Esophagus muscularis mucosa (tissue), 4 donors: ENCODE measurements at regions not wholly inside any gene's neighbourhood (a gene's known extent, or its start where the extent isn't known, plus 50 kb on each side); places are given as distances from the start of the nearest gene placed in this dataset.

Experiments used
- DNase-seq: peaks from one replicate; pipeline ENCODE4 v3.0.0-alpha.2; 2017; ENCODE audit errors: extremely low spot score
- H3K27ac ChIP-seq, 4 donors: fragments of 200-600 bp; sonication (generic); replicated peaks in 1 of 4; 1 replicate in 3 of 4; 2 replicates in 1 of 4; pipeline ENCODE4 v1.5.1; 2016 to 2019; ENCODE audit warnings: mild to moderate bottlenecking in 1 of 4
- H3K27me3 ChIP-seq, 4 donors: fragments of 200-600 bp; sonication (generic); one replicate each; pipeline versions ENCODE4 v1.5.1 to v1.6.0; 2016 to 2019
- H3K36me3 ChIP-seq, 4 donors: fragments of 200-600 bp; sonication (generic); one replicate each; pipeline ENCODE4 v1.5.1; 2016 to 2019
- H3K4me1 ChIP-seq, 4 donors: fragments of 200-600 bp; sonication (generic); one replicate each; pipeline ENCODE4 v1.5.1; 2016 to 2019
- H3K4me3 ChIP-seq, 4 donors: fragments of 200-600 bp; sonication (generic); 1 replicate in 2 of 4; 2 replicates in 2 of 4; pipeline ENCODE4 v1.5.1; 2016 to 2019; ENCODE audit warnings: mild to moderate bottlenecking in 4 of 4, moderate library complexity in 1 of 4
- H3K9me3 ChIP-seq, 4 donors: fragments of 200-600 bp; sonication (generic); 1 replicate in 3 of 4; 2 replicates in 1 of 4; pipeline ENCODE4 v1.5.1; 2016 to 2019
- EP300 ChIP-seq: sonication (generic); formaldehyde crosslinking; IDR thresholded peaks from one replicate; pipeline ENCODE4 v1.6.1; 2017; ENCODE audit warnings: antibody characterized with exemption
- POLR2A ChIP-seq: fragments of 450-650 bp; IDR thresholded peaks from one replicate; pipeline ENCODE4 v1.6.1; 2017; ENCODE audit warnings: antibody characterized with exemption, moderate library complexity, mild to moderate bottlenecking, low read depth
- POLR2AphosphoS5 ChIP-seq, 2 donors: sonication (generic); formaldehyde crosslinking; IDR thresholded peaks; one replicate each; pipeline ENCODE4 v1.6.1; 2017; ENCODE audit warnings: antibody characterized with exemption in 2 of 2
- WGBS: methylation state at CpG from one replicate; pipeline ENCODE4 v1.1.5; 2018; 5-methylcytosine and 5-hydroxymethylcytosine counted together
- intact Hi-C: fragments of 100-400 bp; cut with DNase I; formaldehyde crosslinking; loops from one replicate; pipeline ENCODE4 v1.15.1; 2023
- TF ChIP-seq, protein P1 (sequence below), 3 experiments: fragments of 200-600 bp in 2 of 3; fragments of 450-650 bp in 1 of 3; sonication (generic) in 2 of 3; IDR thresholded peaks; one replicate each; pipeline ENCODE4 v1.5.1; 2017 to 2019; ENCODE audit warnings: antibody characterized with exemption in 3 of 3, mild to moderate bottlenecking in 2 of 3, moderate library complexity in 1 of 3

DNA sequence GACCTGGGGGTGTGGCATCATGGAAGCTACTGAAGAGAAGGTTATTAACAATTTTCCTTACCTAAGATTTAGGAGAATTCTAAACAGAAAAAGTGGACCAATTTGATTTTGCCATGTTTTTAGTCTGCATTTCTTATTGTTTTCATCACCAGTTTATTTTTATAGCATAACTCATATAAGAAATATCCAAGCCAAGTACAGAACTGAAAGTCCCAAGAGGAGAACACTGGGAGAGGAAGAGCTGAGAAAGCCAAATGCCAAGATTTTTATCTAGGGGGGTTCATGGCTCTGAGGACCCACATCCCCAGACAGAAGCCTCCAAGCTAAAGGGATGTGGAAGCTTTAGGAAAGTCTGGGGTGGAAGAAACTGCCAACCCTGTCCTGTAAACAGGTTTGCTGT is 109.4 kb upstream of the DUSP10 start:
- H3K36me3 ChIP-seq = no peaks in the 10 kb centered on the region
- no peaks in the 10 kb centered on the region for H3K9me3 ChIP-seq
- no peak for DNase-seq
- H3K27ac ChIP-seq = no peak overlapping the region
- H3K27me3 ChIP-seq = no peaks in the 10 kb centered on the region
- H3K4me3 ChIP-seq = no peak overlapping the region
- intact Hi-C loops = no loop called here
- TF ChIP-seq, protein P1, sequence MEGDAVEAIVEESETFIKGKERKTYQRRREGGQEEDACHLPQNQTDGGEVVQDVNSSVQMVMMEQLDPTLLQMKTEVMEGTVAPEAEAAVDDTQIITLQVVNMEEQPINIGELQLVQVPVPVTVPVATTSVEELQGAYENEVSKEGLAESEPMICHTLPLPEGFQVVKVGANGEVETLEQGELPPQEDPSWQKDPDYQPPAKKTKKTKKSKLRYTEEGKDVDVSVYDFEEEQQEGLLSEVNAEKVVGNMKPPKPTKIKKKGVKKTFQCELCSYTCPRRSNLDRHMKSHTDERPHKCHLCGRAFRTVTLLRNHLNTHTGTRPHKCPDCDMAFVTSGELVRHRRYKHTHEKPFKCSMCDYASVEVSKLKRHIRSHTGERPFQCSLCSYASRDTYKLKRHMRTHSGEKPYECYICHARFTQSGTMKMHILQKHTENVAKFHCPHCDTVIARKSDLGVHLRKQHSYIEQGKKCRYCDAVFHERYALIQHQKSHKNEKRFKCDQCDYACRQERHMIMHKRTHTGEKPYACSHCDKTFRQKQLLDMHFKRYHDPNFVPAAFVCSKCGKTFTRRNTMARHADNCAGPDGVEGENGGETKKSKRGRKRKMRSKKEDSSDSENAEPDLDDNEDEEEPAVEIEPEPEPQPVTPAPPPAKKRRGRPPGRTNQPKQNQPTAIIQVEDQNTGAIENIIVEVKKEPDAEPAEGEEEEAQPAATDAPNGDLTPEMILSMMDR (IDR thresholded peaks at IDR 0.05) = no peak
- TF ChIP-seq POLR2AphosphoS5 (IDR thresholded peaks at IDR 0.05) (no peak), EP300 (no peak)
- peaks cover under 1 to 5% (median 3%) of the 10 kb centered on the region in 4 donors for H3K4me1 ChIP-seq

DNA sequence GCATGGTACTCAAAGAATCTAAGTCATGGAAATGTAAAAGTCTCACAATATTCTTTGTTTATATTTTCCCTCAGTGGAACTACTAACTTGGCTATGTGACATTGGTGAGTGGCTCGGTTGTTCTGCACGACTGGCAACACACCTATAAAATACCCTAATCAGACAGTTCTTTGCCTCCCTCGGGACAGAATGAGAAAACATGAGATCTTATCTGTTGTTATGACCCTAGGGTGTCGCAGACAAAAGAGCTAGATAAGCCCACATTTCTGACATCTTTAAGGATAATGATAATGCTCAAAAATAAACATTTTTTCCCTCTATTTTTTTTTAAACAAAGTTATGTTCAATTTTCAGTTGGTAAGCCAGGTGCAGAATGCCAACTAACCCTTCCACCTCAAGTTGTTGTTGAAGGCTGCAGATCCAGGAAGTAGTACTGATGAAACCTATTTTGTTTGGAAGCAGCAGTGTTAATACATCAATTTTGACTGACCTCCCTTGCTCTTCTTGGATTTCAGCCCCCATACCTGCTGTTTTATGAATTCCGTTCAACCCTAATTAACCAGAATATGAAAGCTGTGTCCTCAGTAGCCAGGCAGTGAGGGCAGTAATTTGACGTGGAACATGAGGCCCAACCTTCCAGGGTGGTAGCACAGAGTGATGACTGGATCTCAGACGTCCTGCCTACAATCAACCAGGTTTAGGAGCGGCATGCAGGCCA is 108.7 kb upstream of the DUSP10 start:
- 90% methylated on average over 8 of the region's 8 CpGs for WGBS
- TF ChIP-seq EP300 (no peak), POLR2AphosphoS5 (IDR thresholded peaks at IDR 0.05) (no peak), POLR2A (no peak)
- TF ChIP-seq, protein P1 (IDR thresholded peaks at IDR 0.05) = no peak
- no peak overlapping the region for H3K27ac ChIP-seq
- H3K4me1 ChIP-seq = peaks cover 8 to 12% (median 10%) of the 10 kb centered on the region in 4 donors
- no peaks in the 10 kb centered on the region for H3K36me3 ChIP-seq
- H3K27me3 ChIP-seq = no peaks in the 10 kb centered on the region
- intact Hi-C loops = no loop called here
- no peaks in the 10 kb centered on the region for H3K9me3 ChIP-seq
- no peak for DNase-seq
- no peak overlapping the region for H3K4me3 ChIP-seq

DNA sequence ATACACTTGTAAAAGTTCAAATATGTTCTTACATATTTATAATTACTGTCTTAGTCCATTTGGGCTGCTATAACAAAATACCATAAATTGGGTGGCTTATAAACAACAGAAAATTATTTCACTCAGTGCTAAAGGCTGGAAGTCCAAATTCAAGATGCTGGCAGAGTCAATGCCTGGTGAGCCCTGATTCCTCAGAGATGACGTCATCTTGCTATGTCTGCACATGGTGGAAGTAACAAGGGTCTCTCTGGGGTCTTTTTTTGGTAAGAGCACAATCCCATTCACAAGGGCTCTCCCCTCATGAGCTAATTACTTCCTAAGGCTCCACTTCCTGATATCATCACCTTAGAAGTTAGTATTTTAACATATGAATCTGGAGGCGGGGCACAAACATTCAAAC is 108.0 kb upstream of the DUSP10 start:
- H3K27me3 ChIP-seq = no peaks in the 10 kb centered on the region
- intact Hi-C loops = no loop called here
- no peak for DNase-seq
- H3K4me3 ChIP-seq = no peak overlapping the region
- peaks cover 14 to 18% (median 16%) of the 10 kb centered on the region in 4 donors for H3K4me1 ChIP-seq
- TF ChIP-seq, protein P1 (IDR thresholded peaks at IDR 0.05) = no peak
- TF ChIP-seq EP300 (no peak), POLR2AphosphoS5 (IDR thresholded peaks at IDR 0.05) (no peak), POLR2A (no peak)
- H3K36me3 ChIP-seq = no peaks in the 10 kb centered on the region
- H3K9me3 ChIP-seq = no peaks in the 10 kb centered on the region
- 84% methylated on average over 2 of the region's 2 CpGs for WGBS
- H3K27ac ChIP-seq = no peak overlapping the region

DNA sequence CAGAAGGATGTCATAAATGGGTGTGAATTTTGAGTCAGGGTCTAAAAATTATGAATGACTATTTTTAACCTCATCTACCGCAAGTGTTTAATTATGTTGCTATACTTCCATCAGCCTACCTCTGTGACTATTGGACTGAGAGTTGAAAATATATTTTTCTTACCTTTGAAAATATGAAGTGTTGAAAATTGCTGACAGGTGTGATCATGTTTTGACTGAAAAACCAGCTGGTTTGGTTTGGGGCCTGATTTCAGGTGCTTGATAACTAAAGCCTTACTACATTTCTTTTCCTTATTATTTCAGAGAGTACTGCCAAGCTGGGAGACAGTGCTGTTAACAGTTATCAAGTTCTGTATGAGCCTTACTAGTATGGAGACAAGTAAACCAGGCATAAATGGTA is 107.2 kb upstream of the DUSP10 start:
- TF ChIP-seq POLR2AphosphoS5 (IDR thresholded peaks at IDR 0.05) (no peak), POLR2A (no peak), EP300 (no peak)
- TF ChIP-seq, protein P1 (IDR thresholded peaks at IDR 0.05) = no peak
- intact Hi-C loops = no loop called here
- Histone ChIP-seq H3K4me1 (peaks cover 14 to 18% (median 16%) of the 10 kb centered on the region in 4 donors), H3K27me3 (no peaks in the 10 kb centered on the region), H3K36me3 (no peaks in the 10 kb centered on the region), H3K9me3 (no peaks in the 10 kb centered on the region), H3K4me3 (no peak overlapping the region), H3K27ac (no peak overlapping the region)
- DNase-seq = no peak
- 92% methylated on average over 1 of the region's 1 CpG for WGBS

DNA sequence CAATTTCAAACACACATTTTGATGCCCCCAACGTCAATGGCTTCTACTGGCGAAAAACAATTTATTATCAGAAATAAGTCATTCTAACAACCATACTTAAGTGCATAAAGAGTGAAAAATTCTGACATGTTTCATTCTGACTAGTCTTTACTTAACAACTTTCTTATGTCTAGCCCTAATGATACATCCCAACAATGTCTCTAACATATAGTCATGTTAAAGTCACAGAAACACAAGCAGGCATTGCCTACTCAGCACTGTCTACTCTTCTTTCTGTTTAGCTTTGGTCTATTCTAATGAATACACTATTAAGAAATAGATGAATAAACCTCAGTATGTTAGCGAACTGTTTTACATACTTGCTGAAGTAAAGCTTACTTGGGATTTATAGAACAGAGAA is 105.8 kb upstream of the DUSP10 start:
- no peak for TF ChIP-seq EP300
- TF ChIP-seq, protein P1 (IDR thresholded peaks at IDR 0.05) = no peak
- TF ChIP-seq POLR2A = no peak
- no peak for TF ChIP-seq POLR2AphosphoS5 (IDR thresholded peaks at IDR 0.05)
- no peak for DNase-seq
- Histone ChIP-seq H3K4me3 (no peak overlapping the region), H3K27ac (no peak overlapping the region), H3K36me3 (no peaks in the 10 kb centered on the region), H3K9me3 (no peaks in the 10 kb centered on the region), H3K27me3 (no peaks in the 10 kb centered on the region), H3K4me1 (peaks cover 14 to 18% (median 16%) of the 10 kb centered on the region in 4 donors)
- intact Hi-C loops = no loop called here
- 96% methylated on average over 3 of the region's 3 CpGs for WGBS
